IMR-90 (cell line): ENCODE measurements at regions not wholly inside any gene's neighbourhood (a gene's known extent, or its start where the extent isn't known, plus 50 kb on each side); places are given as distances from the start of the nearest gene placed in this dataset.

ENCODE experiments used
- BHLHE40 ChIP-seq: fragments of 150-350 bp; IDR thresholded peaks from 2 replicates; pipeline ENCODE4 v1.6.1; 2016; ENCODE audit warnings: mild to moderate bottlenecking, low read depth, low read length
- CEBPB ChIP-seq: IDR thresholded peaks from 2 replicates; pipeline ENCODE4 v1.6.1; 2012; ENCODE audit warnings: low read depth, low read length, improper control_type of control experiment
- ELK1 ChIP-seq: fragments of 150-350 bp; IDR thresholded peaks from 2 replicates; pipeline ENCODE4 v1.6.1; 2016; ENCODE audit warnings: low read depth, mild to moderate bottlenecking, low read length, moderate library complexity, borderline replicate concordance
- FOS ChIP-seq: fragments of 150-350 bp; IDR thresholded peaks from 2 replicates; pipeline ENCODE4 v1.6.1; 2016; ENCODE audit warnings: low read depth, low read length
- POLR2A ChIP-seq: IDR thresholded peaks from 2 replicates; pipeline ENCODE4 v1.6.1; 2012; ENCODE audit warnings: mild to moderate bottlenecking, low read depth, low read length
- SMC3 ChIP-seq: fragments of 150-350 bp; IDR thresholded peaks from 2 replicates; pipeline ENCODE4 v1.6.1; 2016; ENCODE audit warnings: low read depth, mild to moderate bottlenecking, antibody characterized with exemption, low read length, moderate library complexity
- TF ChIP-seq, protein P1 (sequence below): conservative IDR thresholded peaks from 2 replicates; pipeline ENCODE4 v1.5.1; 2012; ENCODE audit warnings: mild to moderate bottlenecking, low read depth, low read length, improper control_type of control experiment

DNA sequence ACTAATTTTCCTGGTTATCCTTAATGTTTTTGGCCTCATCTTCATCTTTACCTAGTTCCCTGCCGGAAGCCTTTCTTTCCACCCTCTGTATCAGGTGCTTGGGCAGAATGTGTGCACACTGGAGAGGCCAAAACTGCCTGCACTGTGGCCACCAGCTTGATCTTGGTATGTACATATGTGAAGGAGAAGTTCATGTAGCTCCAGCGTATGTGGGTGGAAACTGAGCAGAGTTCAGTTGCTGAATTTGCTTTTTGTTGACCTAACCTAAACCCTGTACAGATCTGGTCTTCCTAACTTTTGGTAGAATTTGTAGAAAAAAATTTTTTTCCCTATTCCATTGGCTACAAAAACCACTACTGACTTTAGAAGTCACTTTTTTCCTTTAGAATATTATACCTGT is 65.9 kb upstream of the IGSF10 start:
- TF ChIP-seq, protein P1, sequence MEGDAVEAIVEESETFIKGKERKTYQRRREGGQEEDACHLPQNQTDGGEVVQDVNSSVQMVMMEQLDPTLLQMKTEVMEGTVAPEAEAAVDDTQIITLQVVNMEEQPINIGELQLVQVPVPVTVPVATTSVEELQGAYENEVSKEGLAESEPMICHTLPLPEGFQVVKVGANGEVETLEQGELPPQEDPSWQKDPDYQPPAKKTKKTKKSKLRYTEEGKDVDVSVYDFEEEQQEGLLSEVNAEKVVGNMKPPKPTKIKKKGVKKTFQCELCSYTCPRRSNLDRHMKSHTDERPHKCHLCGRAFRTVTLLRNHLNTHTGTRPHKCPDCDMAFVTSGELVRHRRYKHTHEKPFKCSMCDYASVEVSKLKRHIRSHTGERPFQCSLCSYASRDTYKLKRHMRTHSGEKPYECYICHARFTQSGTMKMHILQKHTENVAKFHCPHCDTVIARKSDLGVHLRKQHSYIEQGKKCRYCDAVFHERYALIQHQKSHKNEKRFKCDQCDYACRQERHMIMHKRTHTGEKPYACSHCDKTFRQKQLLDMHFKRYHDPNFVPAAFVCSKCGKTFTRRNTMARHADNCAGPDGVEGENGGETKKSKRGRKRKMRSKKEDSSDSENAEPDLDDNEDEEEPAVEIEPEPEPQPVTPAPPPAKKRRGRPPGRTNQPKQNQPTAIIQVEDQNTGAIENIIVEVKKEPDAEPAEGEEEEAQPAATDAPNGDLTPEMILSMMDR: no peak
- TF ChIP-seq CEBPB (no peak), POLR2A (no peak), BHLHE40 (no peak), FOS (no peak), SMC3 (no peak), ELK1 (no peak)
